Erythroblast (primary cell): ENCODE measurements at regions not wholly inside any gene's neighbourhood (a gene's known extent, or its start where the extent isn't known, plus 50 kb on each side); places are given as distances from the start of the nearest gene placed in this dataset.

Experiments
- GATA1 ChIP-seq: IDR thresholded peaks from 2 replicates; pipeline ENCODE4 v1.6.1; 2011; ENCODE audit warnings: low read depth, mild to moderate bottlenecking, control low read depth, low read length, moderate library complexity
- POLR2A ChIP-seq: IDR thresholded peaks from 2 replicates; pipeline ENCODE4 v1.6.1; 2011; ENCODE audit warnings: mild to moderate bottlenecking, low read length

DNA sequence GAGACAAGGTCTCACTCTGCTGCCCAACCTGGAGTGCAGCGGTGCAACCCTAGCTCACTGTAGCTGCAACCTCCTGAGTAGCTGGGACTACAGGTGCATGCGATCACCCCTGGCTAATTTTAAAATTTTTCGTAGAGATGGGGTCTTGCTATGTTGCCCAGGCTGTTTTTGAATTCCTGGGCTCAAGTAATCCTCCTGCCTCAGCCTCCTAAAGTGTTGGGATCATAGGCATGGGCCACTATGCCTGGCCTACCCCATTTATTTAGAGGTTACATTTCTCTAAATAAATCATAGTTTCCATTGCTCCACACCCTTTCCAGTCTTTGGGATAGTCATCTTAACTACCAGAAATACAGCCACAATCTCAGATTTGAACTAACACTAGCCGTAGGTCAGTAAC lies 134.7 kb upstream of the CITED2 start:
- no peak for TF ChIP-seq POLR2A
- no peak for TF ChIP-seq GATA1
